ENCODE measurements at regions not wholly inside any gene's neighbourhood (a gene's known extent, or its start where the extent isn't known, plus 50 kb on each side); places are given as distances from the start of the nearest gene placed in this dataset.

GRCh38 chr11:106400949-106401570, 323.6 kb downstream of the AASDHPPT start:
- no peak for DNase-seq (ENCODE audit: low spot score)

GRCh38 chr11:106403751-106404150, 326.3 kb downstream of the AASDHPPT start:
- no peak for DNase-seq (ENCODE audit: low spot score)

GRCh38 chr11:106409222-106409621, 331.8 kb downstream of the AASDHPPT start:
- DNase-seq (ENCODE audit: low spot score) = no peak

- DNase-seq (ENCODE audit: low spot score) = no peak
Observed at GRCh38 chr11:106409671-106410070, 332.2 kb downstream of the AASDHPPT start.

GRCh38 chr11:106410902-106411301, 333.4 kb downstream of the AASDHPPT start:
- DNase-seq (ENCODE audit: low spot score) = no peak

GRCh38 chr11:106413222-106413621, 335.8 kb downstream of the AASDHPPT start:
- DNase-seq (ENCODE audit: low spot score) = no peak

- no peak for DNase-seq (ENCODE audit: low spot score)
Observed at GRCh38 chr11:106415510-106415909, 338.0 kb downstream of the AASDHPPT start.

- no peak for DNase-seq (ENCODE audit: low spot score)
Observed at GRCh38 chr11:106418791-106419190, 341.3 kb downstream of the AASDHPPT start.

GRCh38 chr11:106420048-106420665, 342.7 kb downstream of the AASDHPPT start:
- no peak for DNase-seq (ENCODE audit: low spot score)

GRCh38 chr11:106420686-106421085, 343.2 kb downstream of the AASDHPPT start:
- DNase-seq (ENCODE audit: low spot score) = no peak

- no peak for DNase-seq (ENCODE audit: low spot score)
Observed at GRCh38 chr11:106421676-106422292, 344.3 kb downstream of the AASDHPPT start.

- no peak for DNase-seq (ENCODE audit: low spot score)
Observed at GRCh38 chr11:106422583-106422982, 345.1 kb downstream of the AASDHPPT start.

GRCh38 chr11:106424111-106424510, 346.6 kb downstream of the AASDHPPT start:
- no peak for DNase-seq (ENCODE audit: low spot score)

GRCh38 chr11:106425819-106426218, 348.4 kb downstream of the AASDHPPT start:
- DNase-seq (ENCODE audit: low spot score) = no peak

- DNase-seq (ENCODE audit: low spot score) = no peak
Observed at GRCh38 chr11:106426696-106427095, 349.2 kb downstream of the AASDHPPT start.

GRCh38 chr11:106427736-106428135, 350.3 kb downstream of the AASDHPPT start:
- no peak for DNase-seq (ENCODE audit: low spot score)

GRCh38 chr11:106442032-106442431, 364.6 kb downstream of the AASDHPPT start:
- no peak for DNase-seq (ENCODE audit: low spot score)

- no peak for DNase-seq (ENCODE audit: low spot score)
Observed at GRCh38 chr11:106446302-106446701, 368.8 kb downstream of the AASDHPPT start.

- no peak for DNase-seq (ENCODE audit: low spot score)
Observed at GRCh38 chr11:106446955-106447354, 369.5 kb downstream of the AASDHPPT start.

- no peak for DNase-seq (ENCODE audit: low spot score)
Observed at GRCh38 chr11:106447631-106448191, 370.2 kb downstream of the AASDHPPT start.

GRCh38 chr11:106449763-106450162, 372.3 kb downstream of the AASDHPPT start:
- no peak for DNase-seq (ENCODE audit: low spot score)

- no peak for DNase-seq (ENCODE audit: low spot score)
Observed at GRCh38 chr11:106451228-106451922, 373.9 kb downstream of the AASDHPPT start.

- DNase-seq (ENCODE audit: low spot score) = no peak
Observed at GRCh38 chr11:106456647-106457046, 379.2 kb downstream of the AASDHPPT start.
